Skeletal muscle cell (primary cell): ENCODE measurements at regions not wholly inside any gene's neighbourhood (a gene's known extent, or its start where the extent isn't known, plus 50 kb on each side); places are given as distances from the start of the nearest gene placed in this dataset.

Experiments used
- DNase-seq: peaks from one replicate; pipeline ENCODE4 v3.0.0-alpha.2; 2010; ENCODE audit warnings: low read depth
- H3K4me3 ChIP-seq: 2 replicates; pipeline ENCODE4 v1.5.1; 2011; ENCODE audit warnings: low read depth, mild to moderate bottlenecking, control low read depth, low read length, moderate library complexity

GRCh38 chr3:115552007-115552406 is 71.3 kb upstream of the GAP43 start:
- no peak for DNase-seq

GRCh38 chr3:115553796-115554486 is 69.4 kb upstream of the GAP43 start:
- no peak for DNase-seq
- H3K4me3 ChIP-seq: no peak overlapping the region

More at GRCh38 chr3:115552007-115552406, 71.3 kb upstream of the GAP43 start:
- no peak overlapping the region for H3K4me3 ChIP-seq

- no peak overlapping the region for H3K4me3 ChIP-seq
- DNase-seq: no peak
These were observed 68.9 kb upstream of the GAP43 start for GRCh38 chr3:115554487-115554807.

GRCh38 chr3:115562636-115563267 is 60.6 kb upstream of the GAP43 start:
- H3K4me3 ChIP-seq: no peak overlapping the region
- no peak for DNase-seq

- no peak overlapping the region for H3K4me3 ChIP-seq
- DNase-seq: no peak
These were observed 59.3 kb upstream of the GAP43 start for GRCh38 chr3:115563984-115564383.

- DNase-seq: no peak
- H3K4me3 ChIP-seq: no peak overlapping the region
These were observed 51.9 kb upstream of the GAP43 start for GRCh38 chr3:115571413-115571812.
